ENCODE measurements at regions not wholly inside any gene's neighbourhood (a gene's known extent, or its start where the extent isn't known, plus 50 kb on each side); places are given as distances from the start of the nearest gene placed in this dataset.

DNA sequence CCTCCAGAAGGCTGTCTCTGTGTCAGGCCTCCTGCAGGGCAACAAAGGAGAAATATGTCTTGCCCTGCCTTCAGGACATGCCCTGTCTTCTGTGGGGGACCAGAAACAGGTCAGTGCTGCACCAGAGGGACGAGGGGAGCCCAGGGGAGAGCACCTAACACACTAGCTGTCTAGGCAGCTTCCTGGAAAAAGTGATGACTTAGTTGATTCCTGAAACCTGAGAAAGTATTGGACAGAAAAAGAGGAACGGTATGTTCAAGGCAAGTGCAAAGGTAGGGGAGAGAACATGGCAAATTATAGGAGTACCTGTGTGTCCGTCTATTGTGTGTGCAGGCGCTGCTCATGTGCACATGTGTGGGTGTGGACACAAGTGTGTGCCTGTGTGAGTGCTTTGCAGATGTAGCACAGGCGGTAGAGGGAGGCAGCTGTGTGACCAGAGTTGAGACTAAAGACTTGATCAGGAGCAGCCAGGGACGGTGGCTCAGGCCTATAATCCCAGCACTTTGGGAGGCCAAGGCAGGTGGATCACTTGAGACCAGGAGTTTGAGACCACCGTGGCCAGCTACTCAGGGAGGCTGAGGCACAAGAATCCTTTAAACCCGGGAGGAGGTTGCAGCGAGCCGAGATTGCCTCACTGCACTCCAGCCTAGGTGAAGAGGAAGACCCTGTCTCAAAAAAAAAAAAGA, 119.5 kb downstream of the GYPC start:
- no peak for DNase-seq

DNA sequence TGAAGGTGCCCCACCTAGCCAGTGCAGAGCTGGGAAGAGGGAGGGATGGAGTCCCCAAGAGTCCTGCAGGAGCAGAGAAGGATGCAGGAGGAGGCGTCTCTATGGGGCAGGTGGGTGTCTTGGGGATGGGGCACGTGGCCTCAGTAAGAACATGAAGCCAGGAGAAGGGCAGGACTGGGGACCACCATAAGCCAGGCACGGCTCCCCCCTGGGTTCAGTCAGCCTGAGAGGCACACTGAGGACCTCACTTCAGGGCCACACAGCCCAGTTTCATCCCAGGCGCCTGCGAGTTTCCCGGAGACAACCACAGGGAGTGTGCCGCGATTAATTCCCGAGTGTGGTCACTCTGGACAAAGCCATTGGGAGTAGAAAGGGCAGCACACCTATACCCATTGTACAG, 120.3 kb downstream of the GYPC start:
- no peak for DNase-seq

DNA sequence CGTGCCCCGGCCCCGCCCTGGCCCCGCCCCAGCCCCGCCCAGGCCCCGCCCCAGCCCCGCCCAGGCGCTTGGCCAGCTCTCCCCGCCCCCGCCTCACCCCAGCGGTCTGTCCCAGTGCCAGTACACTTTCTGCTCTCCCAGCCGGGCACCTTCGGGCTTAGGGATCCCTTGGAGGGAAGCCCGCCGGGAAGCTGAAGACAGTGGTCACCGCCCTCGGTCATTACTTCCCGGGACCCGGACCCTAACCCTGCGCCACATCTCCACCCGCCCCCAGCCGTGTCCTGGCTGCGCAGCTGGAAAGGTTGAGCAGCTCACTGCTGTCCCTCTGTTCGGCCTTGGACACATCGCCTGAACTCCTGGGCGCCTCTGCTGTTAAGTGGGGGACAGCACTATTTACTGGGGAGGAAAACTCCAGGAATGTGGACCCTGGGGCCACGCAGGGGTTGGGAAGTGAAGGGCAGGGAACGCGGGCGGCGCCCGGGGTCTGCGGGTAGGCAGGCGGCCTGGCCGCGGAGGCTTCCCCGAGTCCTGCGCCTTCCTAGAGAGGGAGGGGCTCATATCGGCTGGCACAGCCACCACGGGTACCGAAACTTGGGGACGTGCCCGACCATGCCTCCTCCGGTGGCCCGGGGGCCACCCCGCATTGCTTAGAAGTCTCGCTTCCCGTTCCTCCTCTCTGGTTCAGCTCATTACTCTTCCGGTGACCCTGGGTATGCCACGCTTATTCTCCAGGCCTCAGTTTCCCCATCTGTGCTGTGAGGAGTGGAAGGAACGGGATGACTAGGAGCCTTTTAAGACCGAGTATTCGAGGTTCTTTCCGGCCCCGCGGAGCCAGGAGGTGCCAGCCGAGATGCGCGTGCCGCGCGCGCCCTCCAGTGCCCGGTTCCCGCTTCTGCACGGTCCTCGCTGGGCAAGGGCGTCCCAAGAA, 121.0 kb downstream of the GYPC start:
- DNase-seq: peak; percentile 74

DNA sequence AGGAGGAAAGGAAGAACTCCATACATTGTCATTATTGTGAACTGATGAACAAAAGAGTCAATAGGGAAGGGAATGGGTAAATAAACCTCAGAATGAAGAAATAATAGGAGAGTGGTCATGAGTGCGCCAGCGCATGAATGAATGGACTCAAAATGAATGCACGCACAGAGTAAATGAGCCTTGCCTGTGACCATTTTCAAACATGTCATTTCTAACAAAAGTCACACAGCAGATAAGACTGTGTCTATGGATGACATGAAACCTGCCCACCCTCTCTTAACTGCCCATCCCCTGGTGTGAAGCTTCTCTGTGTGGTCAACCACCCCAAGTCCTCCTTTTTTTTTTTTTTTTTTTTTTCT, 121.1 kb upstream of the TEX51 start:
- no peak for DNase-seq

DNA sequence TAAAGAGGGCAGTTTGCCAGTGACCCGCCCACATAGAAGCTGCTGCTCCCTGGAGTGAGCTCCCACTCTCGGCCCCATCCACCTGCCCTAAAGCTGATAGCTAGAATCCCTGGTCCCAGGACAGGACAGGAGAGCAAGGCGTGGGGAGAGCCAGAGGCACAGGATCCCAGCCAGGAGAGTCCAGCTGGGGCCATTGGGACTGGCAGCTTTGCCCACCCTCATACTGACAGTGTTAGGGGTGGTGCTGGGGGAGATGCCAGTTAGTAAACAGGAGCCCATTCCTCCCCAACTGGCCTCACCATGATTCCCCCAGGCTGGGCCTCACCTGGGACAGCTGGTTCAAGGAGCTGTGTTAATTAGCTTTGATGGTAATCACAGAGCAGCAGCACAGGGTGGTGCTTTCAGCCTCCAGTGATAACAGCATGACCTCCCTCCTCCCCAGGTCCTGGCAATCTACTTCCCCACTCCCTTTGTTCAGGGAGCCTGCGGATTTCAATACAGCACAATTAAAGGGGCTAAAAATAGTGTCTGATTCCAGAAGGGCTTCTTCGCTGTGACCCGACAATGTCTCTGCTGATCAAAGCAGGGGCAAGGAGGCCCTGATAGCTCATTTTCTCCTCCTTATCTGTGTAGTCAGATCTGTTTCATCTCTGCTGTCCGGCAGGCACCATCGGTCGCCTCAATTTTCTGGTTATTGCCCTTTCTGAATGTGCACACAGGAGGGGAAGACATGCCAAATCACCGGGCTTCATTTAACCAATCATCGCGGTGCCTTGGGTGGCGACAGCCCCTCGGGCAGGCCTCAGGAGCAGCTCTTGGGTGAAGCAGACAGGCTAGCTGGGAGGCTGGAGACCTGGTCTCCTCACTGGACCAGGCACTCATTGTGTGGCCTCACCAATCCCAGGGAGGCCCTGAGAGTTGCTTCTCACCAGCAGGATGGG, 119.9 kb upstream of the TEX51 start:
- DNase-seq: no peak

DNA sequence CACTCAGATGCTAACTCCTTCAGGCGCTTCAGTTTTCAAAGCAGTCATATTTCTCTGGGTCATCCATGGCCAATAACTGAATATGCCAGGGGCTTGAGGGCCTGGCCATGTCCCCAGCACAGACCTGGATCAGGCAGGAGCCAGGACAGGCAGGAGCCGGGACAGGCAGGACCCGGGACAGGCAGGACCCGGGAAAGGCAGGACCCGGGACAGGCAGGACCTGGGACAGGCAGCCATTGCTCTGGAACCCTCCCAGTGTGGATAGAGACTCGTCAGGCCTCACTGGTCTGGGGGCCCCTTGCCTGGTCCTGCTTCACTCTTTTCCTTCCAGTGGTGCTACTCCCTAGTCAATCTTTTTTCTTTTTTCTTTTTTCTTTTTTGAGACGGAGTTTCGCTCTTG, 117.5 kb upstream of the TEX51 start:
- DNase-seq: no peak

DNA sequence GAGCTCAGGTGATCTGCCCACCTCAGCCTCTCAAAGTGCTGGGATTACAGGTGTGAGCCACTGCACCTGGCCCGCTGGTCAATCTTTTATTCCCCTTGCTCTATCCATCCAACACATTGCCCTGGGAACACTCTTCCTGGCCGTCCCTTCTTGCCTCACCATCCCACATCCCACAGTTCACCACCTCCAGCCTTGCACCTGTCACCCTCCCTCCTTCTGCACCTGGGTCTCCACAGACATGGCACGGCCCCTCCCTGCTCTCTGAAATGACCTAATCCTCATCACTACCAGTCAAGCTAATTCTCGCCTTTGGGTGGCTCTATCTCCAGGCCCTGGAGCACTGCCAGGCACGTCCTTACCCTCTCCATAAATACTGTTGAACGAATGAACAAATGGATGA, 116.9 kb upstream of the TEX51 start:
- no peak for DNase-seq

DNA sequence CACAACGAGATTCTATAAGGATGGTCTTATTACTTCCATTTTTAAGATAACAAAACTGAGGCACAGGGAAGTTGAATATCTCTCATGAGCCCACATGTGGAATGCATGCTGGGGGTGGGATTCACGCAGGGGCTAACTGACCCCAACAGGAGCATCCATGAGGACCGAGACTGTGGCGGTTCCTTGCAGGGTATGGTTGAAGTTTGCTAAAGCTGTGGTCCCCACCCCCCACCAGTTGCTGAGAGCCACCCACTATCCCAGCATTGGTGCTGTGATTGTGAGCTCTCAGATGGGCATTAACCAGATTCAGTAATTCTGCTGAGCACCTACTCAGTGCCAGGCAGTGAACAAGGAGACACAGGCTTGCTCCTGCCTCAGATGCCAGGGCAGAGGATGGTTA, 116.0 kb upstream of the TEX51 start:
- DNase-seq: no peak

DNA sequence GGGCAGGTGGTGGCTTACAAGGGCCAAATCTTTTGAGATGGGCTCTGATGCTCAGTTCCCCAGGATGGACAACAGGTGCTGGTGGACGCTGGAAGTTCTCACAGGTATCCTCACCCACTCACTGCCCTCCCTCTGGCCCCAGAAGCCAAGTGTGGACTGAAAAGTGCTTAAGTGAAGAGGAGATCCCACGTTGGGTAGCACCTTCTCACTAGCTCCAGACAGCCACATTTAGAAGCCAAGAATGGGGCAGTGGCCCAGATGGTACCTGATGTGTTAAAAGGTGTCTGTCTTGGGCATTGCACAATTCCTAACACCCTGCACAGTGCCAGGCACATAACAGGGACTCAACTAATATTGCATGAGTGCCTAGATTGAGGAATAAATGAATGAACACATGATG, 115.3 kb upstream of the TEX51 start:
- DNase-seq: no peak

DNA sequence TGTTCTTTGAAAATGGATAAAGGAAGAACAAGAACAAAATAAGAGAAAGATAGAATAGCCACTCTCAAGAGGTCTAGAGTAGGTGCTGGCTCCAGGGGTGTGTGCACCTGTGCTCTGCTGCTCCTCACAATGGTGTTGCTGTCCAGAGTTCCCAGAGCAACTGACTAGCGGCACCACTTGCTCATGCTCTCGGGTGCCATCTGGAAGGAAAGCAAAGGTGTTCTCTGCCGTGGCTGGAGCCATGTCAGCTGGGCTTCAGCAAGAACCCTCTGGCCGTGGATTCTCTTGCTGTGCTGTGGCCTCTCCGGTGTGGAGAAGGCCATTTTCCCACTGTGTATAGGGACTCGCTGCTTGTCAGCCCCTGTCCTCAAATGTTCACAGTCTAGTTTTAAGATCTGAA, 114.6 kb upstream of the TEX51 start:
- DNase-seq: no peak

DNA sequence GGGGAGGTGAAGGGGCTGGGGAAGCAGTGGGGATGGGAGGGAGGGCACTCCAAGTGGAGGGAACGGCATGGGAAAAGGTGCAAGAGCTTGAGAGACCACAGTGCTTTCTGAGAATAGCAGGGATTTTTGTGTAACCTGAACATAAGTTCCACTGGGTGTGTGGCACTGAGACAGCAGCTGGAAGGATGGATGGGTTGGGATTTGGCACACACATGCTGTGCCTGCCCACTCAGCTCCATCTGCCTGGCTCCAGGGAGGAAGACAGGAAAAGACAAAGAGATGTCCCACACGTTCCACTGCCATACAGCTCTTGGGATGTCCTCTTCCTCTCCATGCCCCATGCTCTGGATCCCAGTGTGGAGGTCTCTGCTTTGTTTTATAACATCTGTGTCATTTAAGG, 114.1 kb upstream of the TEX51 start:
- DNase-seq: no peak

DNA sequence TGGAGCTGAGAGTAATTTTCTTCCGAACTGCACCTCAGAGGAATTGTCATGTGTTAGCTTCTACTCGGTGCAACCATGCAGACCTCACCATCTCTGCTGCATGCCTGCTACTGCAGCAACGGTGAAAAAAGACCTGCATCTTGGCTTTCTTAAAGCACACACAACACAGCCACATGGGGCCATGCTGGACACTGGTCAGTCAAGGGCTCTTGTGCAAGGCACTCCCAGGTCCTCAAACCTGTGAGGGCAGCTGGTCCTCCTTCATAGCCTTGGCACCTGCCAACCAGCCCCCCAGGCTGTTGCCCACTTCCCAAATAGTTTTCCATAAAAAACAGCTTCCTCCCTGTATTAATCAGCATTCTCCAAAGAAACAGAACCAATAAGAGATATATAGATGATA, 113.5 kb upstream of the TEX51 start:
- no peak for DNase-seq

DNA sequence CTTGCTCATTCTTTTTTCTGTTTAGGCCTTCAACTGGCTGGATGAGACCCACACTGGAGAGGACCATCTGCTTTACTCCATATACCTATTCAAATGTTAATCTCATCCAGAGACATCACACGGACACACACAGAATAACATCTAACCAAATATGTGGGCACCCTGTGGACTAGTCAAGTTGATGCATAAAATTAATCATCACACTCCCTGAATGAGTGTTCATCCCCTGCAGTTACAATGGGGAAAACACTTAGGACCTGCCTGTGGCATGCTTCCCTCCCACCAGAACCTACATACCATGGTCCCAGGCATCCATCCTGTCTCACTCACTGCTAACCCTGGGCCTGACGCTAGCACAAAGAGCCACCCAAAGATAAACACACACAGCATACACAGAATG, 112.8 kb upstream of the TEX51 start:
- DNase-seq: no peak

DNA sequence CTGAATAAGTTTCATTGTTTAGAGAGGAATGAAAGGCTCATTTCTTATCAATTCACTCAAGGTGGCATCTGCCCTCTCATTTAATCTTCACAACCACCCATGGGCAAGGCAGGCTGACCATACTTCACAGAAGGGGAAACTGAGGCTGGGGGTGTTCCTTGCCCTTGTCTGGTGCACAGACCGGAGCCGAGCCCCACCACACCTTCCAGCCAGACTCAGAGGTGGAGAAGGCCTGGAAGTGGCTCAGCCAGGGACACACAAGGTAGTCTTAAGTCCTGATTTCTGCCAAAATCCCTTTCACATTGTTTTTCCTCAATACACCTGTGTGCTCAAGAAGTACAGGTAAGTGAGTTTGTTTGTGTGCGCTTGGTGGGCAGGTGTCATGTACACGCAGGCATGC, 111.9 kb upstream of the TEX51 start:
- DNase-seq: no peak

DNA sequence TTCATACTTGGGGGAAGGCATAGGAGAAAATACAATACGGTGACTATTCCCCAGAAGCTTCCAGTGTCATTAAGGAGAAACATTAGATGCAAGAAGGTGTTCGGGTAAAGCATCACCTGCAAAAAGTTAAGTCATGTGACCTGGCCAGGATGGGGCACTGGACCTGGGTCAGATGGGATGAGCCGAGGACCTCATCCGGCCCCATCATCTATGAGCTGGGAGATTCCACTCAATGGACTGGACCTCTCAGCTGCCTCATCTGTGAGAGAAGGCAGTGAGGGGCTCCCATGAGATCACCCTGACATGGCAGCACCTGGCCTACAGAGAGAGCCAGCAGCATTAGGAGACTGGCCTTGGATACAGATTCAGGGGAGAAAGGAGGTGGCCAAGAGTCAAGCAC, 111.4 kb upstream of the TEX51 start:
- no peak for DNase-seq

DNA sequence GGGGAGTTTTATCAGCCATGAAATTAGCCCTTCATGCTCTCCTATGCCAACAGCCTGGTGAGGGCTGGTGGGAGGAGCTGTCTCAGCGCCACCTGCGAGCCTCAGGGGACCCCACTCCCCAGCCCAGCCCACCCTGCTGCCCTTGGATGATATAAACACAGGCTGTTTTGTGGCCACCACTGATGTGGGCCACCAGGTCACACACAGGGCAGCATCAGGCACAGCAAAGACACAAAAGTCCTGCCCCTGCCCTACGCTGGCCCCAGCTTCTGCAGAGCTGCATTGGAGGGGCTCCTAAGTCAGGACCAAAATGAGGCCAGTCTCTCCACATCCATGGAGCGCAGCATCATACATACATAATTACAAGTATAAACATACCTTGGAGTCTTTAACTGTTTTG, 110.6 kb upstream of the TEX51 start:
- no peak for DNase-seq

DNA sequence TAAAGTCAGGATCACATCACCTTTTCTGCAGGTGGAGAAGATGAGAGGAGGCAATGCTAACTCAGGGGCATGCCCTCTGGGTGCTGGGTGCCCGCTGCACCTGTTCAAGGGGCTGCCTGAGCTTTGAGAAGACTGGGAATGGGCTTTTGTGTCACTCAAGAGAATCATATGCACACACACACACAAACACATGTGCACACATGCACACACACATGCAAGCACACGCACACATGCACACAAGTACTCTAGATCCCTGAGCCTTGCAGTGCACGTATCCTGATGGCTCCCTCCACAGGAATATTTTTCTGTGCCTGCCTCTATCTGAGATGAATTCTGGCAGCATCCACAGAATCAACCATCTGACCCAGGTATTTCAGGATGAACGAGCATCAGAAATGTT, 110.0 kb upstream of the TEX51 start:
- DNase-seq: no peak

DNA sequence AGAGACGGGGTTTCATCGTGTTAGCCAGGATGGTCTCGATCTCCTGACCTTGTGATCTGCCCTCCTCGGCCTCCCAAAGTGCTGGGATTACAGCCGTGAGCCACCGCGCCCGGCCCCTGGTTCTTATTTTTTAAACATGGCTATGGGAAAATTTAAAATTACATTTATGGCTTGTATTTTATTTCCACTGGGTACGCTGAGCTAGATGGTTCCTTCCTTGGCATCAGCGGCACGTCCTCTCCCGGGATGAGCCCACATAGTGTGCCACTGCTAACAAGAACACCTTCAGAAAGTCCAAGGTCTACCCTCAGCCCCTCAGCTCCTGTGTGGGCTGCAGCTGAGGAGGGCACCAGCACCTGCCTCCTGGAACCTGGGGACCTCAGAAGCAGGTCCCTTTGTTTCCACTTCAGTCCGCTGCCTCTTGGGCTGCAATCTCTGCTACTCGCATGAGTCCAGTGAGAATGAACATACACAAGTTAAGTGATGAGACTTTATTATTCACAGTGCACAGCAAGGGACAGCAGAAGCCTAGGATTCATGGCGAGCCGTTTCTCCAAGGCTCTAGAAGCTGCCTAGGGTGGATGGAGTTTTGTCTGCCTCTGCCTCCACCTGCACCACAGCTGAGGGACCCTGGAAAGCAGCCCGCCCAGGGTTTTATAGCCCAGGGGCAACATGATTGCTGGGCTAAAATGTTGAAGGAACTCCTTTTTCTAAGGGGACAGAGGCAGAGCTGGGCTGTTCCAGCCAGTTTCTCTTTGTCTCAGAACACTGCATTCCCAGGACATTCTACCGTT, 107.5 kb upstream of the TEX51 start:
- DNase-seq: no peak

DNA sequence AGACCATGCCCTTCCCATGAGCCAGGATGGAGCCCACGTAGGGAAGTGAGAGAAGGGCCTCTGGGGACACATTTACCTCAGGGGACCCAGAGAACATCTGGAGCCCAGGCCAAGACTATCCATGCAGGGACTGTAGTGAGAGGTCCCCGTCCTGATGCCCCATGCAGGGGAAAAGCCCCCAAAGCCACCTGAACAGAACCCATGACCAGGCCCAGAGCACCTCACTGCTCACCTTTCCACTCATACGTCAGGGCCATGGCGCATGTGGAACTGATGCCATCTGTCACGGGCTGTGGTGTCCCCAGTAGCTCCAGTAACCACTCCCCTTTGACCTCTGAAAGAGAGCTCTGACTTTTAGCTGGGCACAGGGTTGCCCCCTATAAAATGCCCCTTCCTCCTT, 106.5 kb upstream of the TEX51 start:
- DNase-seq: no peak

DNA sequence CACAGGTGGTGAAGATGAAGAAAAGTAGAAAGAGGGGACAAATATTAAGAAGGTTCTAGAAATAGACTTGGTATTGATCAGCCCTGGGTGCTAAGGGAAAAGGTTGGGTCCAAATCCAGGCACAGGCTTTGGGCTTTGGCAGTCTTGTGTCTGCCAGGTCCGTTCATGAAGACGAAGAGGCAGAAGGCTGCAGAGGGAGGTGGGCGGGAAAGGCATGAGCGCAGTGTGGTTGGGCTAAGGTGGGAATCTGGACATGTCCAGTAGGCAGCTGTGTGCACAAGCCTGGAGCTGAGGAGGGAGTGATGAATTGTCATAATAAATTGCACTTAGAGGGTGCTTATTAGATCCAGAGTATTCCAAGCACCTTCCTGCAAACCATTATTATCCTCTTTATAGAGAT, 105.7 kb upstream of the TEX51 start:
- DNase-seq: no peak

DNA sequence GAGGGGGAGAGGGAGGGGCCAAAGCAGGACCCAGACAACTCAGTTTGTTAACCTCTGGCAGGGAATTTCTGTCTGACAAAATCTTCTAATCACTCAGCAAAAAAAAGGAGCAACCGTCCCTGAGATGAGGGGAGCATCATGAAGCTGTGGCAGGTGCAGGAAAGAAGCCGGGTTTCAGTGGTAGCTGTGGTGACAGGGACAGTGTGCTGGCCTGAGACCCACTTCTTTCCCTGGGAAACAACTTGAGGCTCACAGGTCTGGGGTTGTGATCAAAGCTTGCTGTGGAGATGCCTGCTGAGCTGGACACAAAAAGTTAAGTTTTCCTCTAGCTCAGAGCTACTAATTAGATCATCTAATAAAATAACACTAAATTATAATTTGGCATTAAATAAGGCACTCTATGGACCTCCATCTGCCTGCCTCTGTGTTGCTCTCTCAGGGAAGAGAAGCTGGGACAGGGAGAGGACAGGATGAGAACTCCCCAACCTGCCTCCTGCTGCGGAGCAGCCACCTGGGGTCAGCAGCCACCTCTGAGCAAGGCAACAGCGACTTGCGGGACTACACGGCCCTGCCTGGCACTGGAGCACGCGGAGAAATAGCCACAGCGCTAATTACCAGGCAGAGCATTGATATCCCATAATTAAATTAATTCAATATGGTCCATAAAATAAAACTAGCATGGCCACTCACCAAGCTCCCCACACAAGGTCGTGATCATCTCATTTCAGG, 104.6 kb upstream of the TEX51 start:
- DNase-seq: no peak

DNA sequence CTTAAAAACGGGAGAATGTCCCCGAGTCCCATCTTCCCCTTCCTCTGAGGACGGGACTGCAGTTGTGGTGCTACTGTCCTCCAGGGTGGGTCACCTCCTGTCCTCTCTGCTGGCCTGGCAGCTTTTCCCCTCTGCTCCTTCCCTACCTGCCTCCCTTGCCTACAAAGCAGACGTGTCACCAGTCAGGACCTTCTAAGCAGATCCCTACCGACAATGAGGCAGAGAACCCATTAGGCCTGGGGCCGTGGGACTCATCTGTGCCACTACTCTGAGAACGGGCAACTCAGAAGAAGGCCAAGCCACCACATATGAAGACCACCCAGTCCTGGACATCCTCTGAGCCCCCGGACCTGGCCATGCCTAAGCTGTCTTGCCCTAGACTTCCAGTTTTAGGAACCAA, 103.0 kb upstream of the TEX51 start:
- DNase-seq: no peak

Measured in CD4-positive, alpha-beta T cell treated with Interferon gamma for 1 hour (primary cell).